HepG2 (cell line): ENCODE measurements at regions not wholly inside any gene's neighbourhood (a gene's known extent, or its start where the extent isn't known, plus 50 kb on each side); places are given as distances from the start of the nearest gene placed in this dataset.
A peak's percentile ranks its signal among the peaks of the same experiment; 100 is the strongest.

Experiments
- ATAC-seq: fragments of 200-7000 bp; cut with Tn5 transposase; 3 replicates; pipeline ENCODE4 v1.9.1; 2020; ENCODE audit warnings: mild to moderate bottlenecking, moderate library complexity
- BruUV-seq: library from RNA; stranded (reverse); fragments of 400-500 nt; replicated peaks from 2 replicates; lab custom pipeline; 2021; lab: Mats Ljungman, UMichigan
- CTCF ChIA-PET: fragments of 300-600 bp; formaldehyde crosslinking; extraction: SDS; loops from one replicate; lab custom pipeline; 2021; ENCODE audit warnings: low total read pairs, inconsistent platforms, low intra/inter-chr PET ratio; lab: Yijun Ruan, JAX
- POLR2A ChIA-PET: fragments of 350-600 bp; sonication (Branson Sonifier 250); formaldehyde crosslinking; loops from one replicate; lab custom pipeline; 2020; ENCODE audit warnings: antibody characterized with exemption, inconsistent platforms; lab: Yijun Ruan, JAX
- DNase-seq: peaks from one replicate; pipeline ENCODE4 v3.0.0-alpha.2; 2015; ENCODE audit warnings: low spot score
- FAIRE-seq: peaks from 3 replicates; lab custom pipeline; 2011; peaks lifted over from hg19 to GRCh38; lab: Jason Lieb, UNC
- H2AFZ ChIP-seq: one replicate; pipeline ENCODE4 v1.6.1; 2011; ENCODE audit warnings: low read length, inconsistent platforms
- H3K27ac ChIP-seq: fragments of 300-600 bp; 3 replicates; pipeline ENCODE4 v1.8.0; 2011; ENCODE audit warnings: mixed run types, mild to moderate bottlenecking, mixed read lengths, low read length, inconsistent platforms; ENCODE audit not compliant: insufficient read depth; ENCODE audit errors: extremely low read length
- H3K27me3 ChIP-seq, 2 experiments: fragments of 200-600 bp in 1 of 2; 2 replicates in 1 of 2; 3 replicates in 1 of 2; pipeline versions ENCODE4 v1.6.0 to v1.8.0; 2011; ENCODE audit warnings: low read length in 2 of 2, mild to moderate bottlenecking in 2 of 2, moderate library complexity in 2 of 2, inconsistent platforms in 1 of 2; ENCODE audit not compliant: insufficient read depth in 2 of 2, control insufficient read depth in 1 of 2
- H3K36me3 ChIP-seq, 2 experiments: fragments of 200-600 bp in 1 of 2; replicated peaks in 1 of 2; 2 replicates in 1 of 2; 3 replicates in 1 of 2; pipeline versions ENCODE4 v1.5.1 to v1.8.0; 2011; ENCODE audit warnings: low read length in 2 of 2, inconsistent platforms in 1 of 2; ENCODE audit not compliant: insufficient read depth in 2 of 2, control insufficient read depth in 1 of 2
- H3K4me1 ChIP-seq: 2 replicates; pipeline ENCODE4 v1.5.1; 2012; ENCODE audit warnings: low read length, inconsistent platforms; ENCODE audit not compliant: insufficient read depth
- H3K4me2 ChIP-seq: 2 replicates; pipeline ENCODE4 v1.6.0; 2011; ENCODE audit warnings: low read depth, low read length, inconsistent platforms
- H3K4me3 ChIP-seq, 3 experiments: fragments of 200-600 bp in 1 of 3; sonication (generic), shearing (Covaris generic) in 1 of 3; replicated peaks in 1 of 3; 2 replicates each; pipeline ENCODE4 v1.5.1; 2011 to 2016; ENCODE audit warnings: low read length in 3 of 3, inconsistent platforms in 2 of 3, low read depth in 2 of 3, mild to moderate bottlenecking in 2 of 3, control low read depth in 1 of 3, mixed read lengths in 1 of 3; ENCODE audit not compliant: insufficient read depth in 1 of 3
- H3K79me2 ChIP-seq: one replicate; pipeline ENCODE4 v1.6.1; 2011; ENCODE audit warnings: low read length, inconsistent platforms; ENCODE audit not compliant: insufficient read depth
- H3K9ac ChIP-seq: 2 replicates; pipeline ENCODE4 v1.6.0; 2011; ENCODE audit warnings: mild to moderate bottlenecking, low read depth, low read length, inconsistent platforms; ENCODE audit not compliant: insufficient read depth
- H3K9me3 ChIP-seq: 2 replicates; pipeline ENCODE4 v1.5.1; 2012; ENCODE audit warnings: mild to moderate bottlenecking, low read length
- H4K20me1 ChIP-seq: 2 replicates; pipeline ENCODE4 v1.6.0; 2011; ENCODE audit warnings: inconsistent platforms, mild to moderate bottlenecking, low read length, moderate library complexity; ENCODE audit not compliant: insufficient read depth
- ASH2L ChIP-seq: fragments of 300-600, 200-600 bp; sonication (generic); IDR thresholded peaks from 2 replicates; pipeline ENCODE4 v1.7.0; 2017; ENCODE audit warnings: low read depth, mild to moderate bottlenecking, moderate library complexity, mixed read lengths, low read length; ENCODE audit not compliant: insufficient read length
- ELF3 ChIP-seq: IDR thresholded peaks from 2 replicates; pipeline ENCODE4 v1.6.1; 2016; ENCODE audit warnings: missing genetic modification reagents, missing compliant biosample characterization
- HES4 ChIP-seq: sonication (generic); formaldehyde crosslinking; IDR thresholded peaks from 2 replicates; pipeline ENCODE4 v1.9.0; 2021; ENCODE audit warnings: mild to moderate bottlenecking, missing genetic modification reagents, borderline replicate concordance
- HNF1A ChIP-seq, 2 experiments: sonication (generic) in 1 of 2; formaldehyde crosslinking in 1 of 2; IDR thresholded peaks; 2 replicates each; pipeline versions ENCODE4 v1.4.0 to v1.6.1; 2016 to 2020; ENCODE audit warnings: borderline replicate concordance in 1 of 2, low read depth in 1 of 2, mild to moderate bottlenecking in 1 of 2, missing genetic modification reagents in 1 of 2
- NPAS2 ChIP-seq: sonication (generic); formaldehyde crosslinking; IDR thresholded peaks from 2 replicates; pipeline ENCODE4 v1.8.0; 2022; ENCODE audit warnings: mild to moderate bottlenecking, missing genetic modification reagents, borderline replicate concordance
- RBM22 ChIP-seq: fragments of 200-400 bp; formaldehyde crosslinking; optimal IDR thresholded peaks from 2 replicates; pipeline ENCODE3; 2017; ENCODE audit warnings: mild to moderate bottlenecking, low read length, moderate library complexity
- ZNF205 ChIP-seq: IDR thresholded peaks from 2 replicates; pipeline ENCODE4 v1.6.1; 2018; ENCODE audit warnings: missing biosample characterization, missing genetic modification reagents
- ZNF335 ChIP-seq: sonication (generic); formaldehyde crosslinking; IDR thresholded peaks from 2 replicates; pipeline ENCODE4 v1.4.0; 2020; ENCODE audit warnings: missing genetic modification reagents
- WGBS: methylation state at CpG from one replicate; pipeline ENCODE4 v1.1.6; 2017; ENCODE audit warnings: low lambda C conversion rate; 5-methylcytosine and 5-hydroxymethylcytosine counted together
- in situ Hi-C: cut with HindIII; loops from 2 replicates; pipeline ENCODE4 v1.10.0; 2017; ENCODE audit warnings: low pct_unique_long_range_greater_than_20kb; ENCODE audit not compliant: extremely low pct_ligation_motif_present
- intact Hi-C: fragments of 100-400 bp; cut with micrococcal nuclease; formaldehyde crosslinking; loops from one replicate; pipeline ENCODE4 v1.10.0; 2022; ENCODE audit not compliant: unreplicated experiment

GRCh38 chr14:32005628-32006027 lies 71.5 kb upstream of the ARHGAP5 start:
- BruUV-seq: no TSS peak
- Histone ChIP-seq H3K9ac (no peak overlapping the region), H3K4me3 (no peak overlapping the region), H3K36me3 (no peaks in the 10 kb centered on the region), H4K20me1 (no peaks in the 10 kb centered on the region), H3K27ac (no peak overlapping the region), H3K4me1 (peaks cover 33% of the 10 kb centered on the region), H3K9me3 (no peaks in the 10 kb centered on the region), H3K27me3 (peaks cover 0 to 8% of the 10 kb centered on the region in 2 experiments; a peak in 2 of 5 replicates), H2AFZ (no peak overlapping the region), H3K79me2 (no peaks in the 10 kb centered on the region), H3K4me2 (no peak overlapping the region)
- ChIA-PET POLR2A (interaction anchor here (1.5 kb wide), 1 partner anchor 68 kb away, joined by 3 read pairs; no protein-coding TSS in a partner anchor), CTCF (no interaction called here)
- in situ Hi-C loops: no loop called here
- no peak for FAIRE-seq
- intact Hi-C loops: loop anchor here (2.0 kb wide), 1 partner anchor 39 kb away; no protein-coding TSS in a partner anchor
- ATAC-seq: no peak
- DNase-seq: no peak
- whole genome bisulfite sequencing: 75% methylated on average over 5 of the region's 5 CpGs
- TF ChIP-seq ZNF335 (CRISPR knock-in tag) (peak; percentile 18; the same call in 1 of the 2 replicates), RBM22 (no peak), NPAS2 (no peak)
- TF ChIP-seq, all 625 proteins: peak for 1

GRCh38 chr14:32006263-32007110 lies 70.6 kb upstream of the ARHGAP5 start:
- TSS peak; percentile 69 for BruUV-seq
- Histone ChIP-seq H3K79me2 (no peaks in the 10 kb centered on the region), H3K9me3 (no peaks in the 10 kb centered on the region), H3K27ac (no peak overlapping the region), H3K4me2 (peak overlapping the region; percentile 55), H4K20me1 (no peaks in the 10 kb centered on the region), H3K4me3 (no peak overlapping the region), H3K4me1 (peaks cover 41% of the 10 kb centered on the region), H3K27me3 (peaks cover 0 to 8% of the 10 kb centered on the region in 2 experiments; a peak in 2 of 5 replicates), H3K9ac (0 out of 2 replicates have a peak overlapping the region, but pooled peaks have one; percentile 10), H3K36me3 (no peaks in the 10 kb centered on the region), H2AFZ (peak overlapping the region; percentile 51)
- peak; percentile 74 for DNase-seq
- ChIA-PET POLR2A (interaction anchor here (0.8 to 1.5 kb wide), 4 partner anchors 40 to 72 kb away, joined by 3 read pairs; no protein-coding TSS in a partner anchor), CTCF (no interaction called here)
- ATAC-seq: peak; percentile 53
- intact Hi-C loops (loop anchor here (2.0 kb wide), 1 partner anchor 40 kb away; no protein-coding TSS in a partner anchor), in situ Hi-C loops (no loop called here)
- FAIRE-seq: no peak
- 12% methylated on average over 14 of the region's 14 CpGs for WGBS
- TF ChIP-seq ZNF205 (CRISPR knock-in tag) (no peak), ASH2L (peak; percentile 22), HNF1A (IDR thresholded peaks at IDR 0.05; ENCODE audit: low read depth) (peak; percentile 71), HNF1A (CRISPR knock-in tag; IDR thresholded peaks at IDR 0.05; ENCODE audit: borderline replicate concordance) (peak; percentile 45; the same call in 1 of the 2 replicates), ELF3 (CRISPR knock-in tag) (peak; percentile 58; the same call in 1 of the 2 replicates), HES4 (CRISPR knock-in tag) (0 out of 2 replicates have a peak, but pooled peaks have one; percentile 37)
